ENCODE measurements at regions not wholly inside any gene's neighbourhood (a gene's known extent, or its start where the extent isn't known, plus 50 kb on each side); places are given as distances from the start of the nearest gene placed in this dataset.
A peak's percentile ranks its signal among the peaks of the same experiment; 100 is the strongest.

DNA sequence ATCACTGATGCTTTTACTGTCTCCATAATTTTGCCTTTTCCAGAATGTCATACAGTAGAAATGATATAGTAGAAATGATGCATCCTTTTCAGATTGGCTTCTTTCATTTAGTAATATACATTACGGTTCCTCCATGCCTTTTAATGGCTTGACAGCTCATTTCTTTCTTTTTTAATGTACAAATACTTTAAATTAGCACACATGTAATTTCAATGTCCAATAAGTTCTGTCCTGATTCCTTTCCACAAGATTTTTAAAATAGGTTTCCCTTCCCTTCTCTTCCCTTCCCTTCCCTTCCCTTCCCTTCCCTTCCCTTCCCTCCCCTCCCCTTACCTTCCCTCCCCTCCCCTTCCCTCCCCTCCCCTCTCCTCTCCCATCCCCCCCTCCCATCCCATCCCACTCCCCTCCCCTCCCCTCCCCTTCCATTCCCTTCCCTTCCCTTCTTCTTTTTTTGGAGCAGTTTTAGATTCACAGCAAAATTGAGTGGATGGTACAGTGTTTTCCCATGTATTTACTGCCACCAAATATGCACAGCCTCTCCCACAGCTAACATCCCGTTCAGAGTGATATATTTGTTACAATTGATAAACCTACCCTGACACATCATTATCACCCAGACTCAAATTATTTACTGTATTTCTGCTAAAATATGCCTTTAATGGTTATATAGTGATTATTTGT is 398.8 kb downstream of the RNF144B start:
- DNase-seq: no peak

- no peak for DNase-seq
These were observed 405.7 kb downstream of the RNF144B start for GRCh38 chr6:18792866-18793265.

DNA sequence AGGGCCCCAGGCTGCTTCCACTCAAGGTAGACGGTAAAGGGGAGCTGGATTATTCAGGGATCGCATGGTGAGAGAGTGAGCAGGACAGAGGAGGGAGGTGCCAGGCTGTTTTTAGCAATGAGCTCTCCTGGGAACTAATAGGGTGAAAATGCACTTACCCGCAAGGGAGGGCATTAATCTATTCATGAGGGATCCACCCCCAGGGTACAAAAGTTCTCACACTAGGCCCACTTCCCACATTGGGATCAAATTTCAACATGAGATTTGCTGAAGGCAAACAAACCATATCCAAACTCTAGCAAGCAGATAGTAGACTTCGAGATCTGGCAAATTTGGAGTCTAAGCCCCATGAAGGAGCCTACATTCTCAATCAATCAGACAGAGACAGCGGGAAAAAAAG is 408.6 kb downstream of the RNF144B start:
- no peak for DNase-seq

- no peak for DNase-seq
These were observed 433.6 kb downstream of the RNF144B start for GRCh38 chr6:18820725-18821124.

GRCh38 chr6:18823782-18824386 is 436.7 kb downstream of the RNF144B start:
- peak in 1 of 4 experiments; percentile 1 for DNase-seq

DNA sequence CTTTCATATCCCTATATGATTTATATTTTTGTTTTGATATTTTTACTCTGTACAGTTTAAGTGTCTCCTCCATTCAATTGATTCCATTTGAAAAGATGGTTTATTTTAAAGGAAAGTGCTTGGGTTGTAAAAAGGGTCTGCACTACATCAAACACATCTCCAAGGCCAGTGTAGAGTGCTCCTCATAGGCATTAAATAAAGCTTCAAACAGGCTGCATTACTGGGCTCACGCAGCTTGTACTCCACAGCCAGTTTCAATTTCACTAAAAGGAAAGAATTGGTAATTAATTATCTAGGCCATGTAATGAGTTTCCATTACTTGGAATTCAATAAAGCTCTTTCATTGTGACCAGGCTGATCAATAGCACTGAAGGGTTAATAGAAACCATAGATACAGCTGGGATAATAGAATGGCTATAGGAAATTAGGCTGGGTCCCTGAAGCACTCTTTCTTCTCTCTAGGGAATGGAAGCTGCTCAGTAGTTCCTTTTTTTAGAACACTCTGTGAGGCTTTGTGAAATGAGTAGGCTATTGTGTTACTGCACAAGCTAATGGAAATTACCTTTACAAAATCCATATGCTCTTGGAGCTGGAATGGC is 442.2 kb downstream of the RNF144B start:
- DNase-seq: no peak

DNA sequence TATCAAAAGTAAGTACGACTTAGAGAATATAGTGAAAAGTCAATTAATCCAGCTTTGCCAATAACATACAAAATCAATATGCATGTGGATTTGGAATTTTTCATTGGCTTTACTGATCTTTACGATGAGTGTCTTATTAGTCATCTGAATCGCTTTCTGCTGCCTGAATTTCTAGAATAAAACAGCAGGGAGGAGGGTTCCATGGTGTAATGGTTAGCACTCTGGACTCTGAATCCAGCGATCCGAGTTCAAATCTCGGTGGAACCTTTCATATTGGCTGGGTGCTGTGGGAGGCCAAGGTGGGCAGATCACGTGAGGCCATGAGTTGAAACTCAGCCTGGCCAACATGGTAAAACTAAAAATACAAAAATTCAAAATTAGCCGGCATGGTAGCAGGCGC is 448.8 kb downstream of the RNF144B start:
- DNase-seq: no peak

GRCh38 chr6:18837013-18837412 is 449.9 kb downstream of the RNF144B start:
- DNase-seq: no peak

DNA sequence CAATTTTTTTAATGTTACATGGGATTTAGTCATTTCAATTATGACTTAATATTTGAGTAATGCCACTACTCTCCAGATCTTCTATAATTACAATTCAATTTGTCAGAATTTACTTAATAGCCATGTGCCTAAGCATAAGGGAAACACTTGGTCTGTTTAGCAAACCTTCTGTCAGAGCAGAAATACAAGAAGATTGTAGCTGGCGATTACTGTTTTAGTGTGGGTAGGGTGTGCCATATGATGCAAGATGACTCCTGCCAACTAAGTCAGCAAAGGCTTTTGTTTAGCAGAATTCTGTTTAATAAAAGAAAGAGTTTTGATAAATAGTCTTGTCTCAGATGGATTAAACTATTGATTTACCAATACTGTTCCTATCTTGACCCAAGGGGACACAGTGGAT is 455.4 kb downstream of the RNF144B start:
- DNase-seq: no peak

GRCh38 chr6:18845896-18846295 is 458.7 kb downstream of the RNF144B start:
- no peak for DNase-seq

- DNase-seq: no peak
These were observed 459.2 kb downstream of the RNF144B start for GRCh38 chr6:18846327-18846726.

DNA sequence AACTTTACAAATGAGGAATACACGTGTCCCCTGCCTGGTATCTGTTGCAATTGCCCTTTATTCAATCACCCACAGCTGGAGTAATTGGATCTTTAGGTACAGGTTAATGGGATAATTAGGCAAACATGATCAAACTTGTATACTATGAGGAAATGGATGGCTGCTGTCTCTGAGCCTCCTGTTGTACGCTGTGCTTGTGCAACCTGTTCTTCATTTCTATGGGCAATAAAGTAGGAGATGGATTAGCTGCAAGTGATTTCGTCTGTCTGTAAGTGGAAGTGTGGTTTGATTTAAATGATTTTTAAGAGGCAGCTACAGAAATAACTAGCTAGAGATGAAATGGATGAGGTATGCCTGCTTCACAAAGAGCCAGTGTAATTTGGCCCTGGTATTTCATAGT is 474.1 kb downstream of the RNF144B start:
- DNase-seq: no peak

DNA sequence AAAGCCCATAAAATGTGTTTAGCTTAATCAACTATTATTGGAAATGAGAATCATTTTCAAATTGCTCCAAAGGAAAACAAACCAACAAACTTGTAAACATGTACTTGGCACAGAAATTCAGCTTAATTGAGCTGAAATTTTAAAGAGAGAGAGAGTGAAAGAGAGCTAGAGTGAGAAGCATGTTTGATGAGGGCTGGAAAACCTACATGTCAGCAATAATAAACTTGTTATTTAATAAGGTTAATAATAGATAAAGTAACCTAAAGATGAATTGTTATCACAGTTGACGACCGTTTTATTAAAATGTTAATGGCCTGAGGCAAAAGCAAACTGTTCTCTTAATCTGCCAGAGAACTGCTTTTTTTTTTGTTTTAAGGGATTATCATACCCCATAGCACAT is 496.1 kb downstream of the RNF144B start:
- no peak for DNase-seq

DNA sequence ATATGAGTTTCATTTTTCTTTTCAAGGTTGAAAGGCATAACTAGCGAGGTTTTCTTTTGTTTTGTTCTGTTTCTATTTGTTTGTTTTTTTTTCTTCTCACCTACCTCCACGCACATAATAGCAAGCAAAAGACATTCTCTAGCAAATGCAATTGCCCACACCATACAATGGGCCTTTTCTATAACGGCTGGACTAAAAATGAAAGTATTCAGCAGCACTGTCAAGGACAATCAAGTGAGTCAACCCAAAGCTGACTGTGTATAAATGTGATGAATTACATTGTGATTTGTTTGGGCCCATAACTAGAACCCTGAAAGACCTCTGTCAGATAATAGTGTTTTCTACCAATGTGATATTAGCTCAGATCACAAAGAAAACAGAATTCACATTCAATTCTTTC is 496.7 kb downstream of the RNF144B start:
- no peak for DNase-seq

DNA sequence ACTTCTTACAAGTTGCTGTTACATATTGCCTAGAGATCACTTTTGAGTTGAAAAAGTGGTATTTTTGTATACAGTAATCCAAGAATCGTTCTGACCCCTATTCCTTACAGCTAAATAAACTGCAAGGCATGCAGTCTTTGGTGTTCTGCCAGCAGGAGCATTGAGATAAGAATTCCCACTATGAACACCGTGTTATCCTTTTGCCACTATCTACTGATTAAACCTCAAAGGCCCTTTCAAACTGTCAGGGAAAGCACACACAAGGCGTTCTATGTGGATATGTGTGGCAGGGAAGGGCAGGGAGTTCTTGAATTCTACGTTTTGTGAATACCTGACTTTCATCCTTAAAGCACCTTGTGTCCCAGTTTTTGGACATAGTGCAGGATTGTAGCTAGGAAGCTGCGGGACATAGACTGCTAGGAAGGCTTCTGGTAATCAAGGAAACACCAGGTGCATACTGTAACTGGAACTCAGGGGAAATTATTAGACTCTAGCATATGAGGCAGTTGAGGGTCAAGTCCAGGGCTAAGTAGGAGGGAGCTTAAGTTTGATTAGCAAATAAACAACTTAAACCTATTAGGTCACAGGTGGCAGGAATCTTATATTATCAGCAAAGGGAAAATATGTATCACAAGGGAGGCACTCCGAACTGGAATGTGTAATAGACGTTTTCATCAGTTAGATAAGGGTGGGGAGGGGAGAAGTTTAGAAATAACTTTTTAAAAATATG is 506.6 kb downstream of the RNF144B start:
- DNase-seq: no peak

DNA sequence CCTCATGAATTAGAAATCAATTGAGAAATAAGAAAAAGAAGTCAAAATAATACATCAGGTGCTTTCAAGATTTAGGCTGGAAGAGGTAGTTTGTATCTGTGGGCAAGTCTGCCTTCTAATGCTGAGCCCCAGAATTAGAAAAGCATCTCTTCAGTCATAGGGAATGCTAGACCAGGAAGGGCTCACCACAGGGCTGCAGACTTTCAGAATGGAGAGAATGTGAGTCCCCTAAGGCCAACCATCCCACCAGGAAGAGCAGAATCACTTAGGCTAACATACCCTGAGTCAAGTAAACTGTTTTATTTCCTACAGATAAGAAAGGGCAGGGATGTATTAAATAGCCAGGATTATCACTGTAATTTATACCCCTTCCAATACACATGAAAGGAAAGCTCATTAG is 510.2 kb downstream of the RNF144B start:
- no peak for DNase-seq

DNA sequence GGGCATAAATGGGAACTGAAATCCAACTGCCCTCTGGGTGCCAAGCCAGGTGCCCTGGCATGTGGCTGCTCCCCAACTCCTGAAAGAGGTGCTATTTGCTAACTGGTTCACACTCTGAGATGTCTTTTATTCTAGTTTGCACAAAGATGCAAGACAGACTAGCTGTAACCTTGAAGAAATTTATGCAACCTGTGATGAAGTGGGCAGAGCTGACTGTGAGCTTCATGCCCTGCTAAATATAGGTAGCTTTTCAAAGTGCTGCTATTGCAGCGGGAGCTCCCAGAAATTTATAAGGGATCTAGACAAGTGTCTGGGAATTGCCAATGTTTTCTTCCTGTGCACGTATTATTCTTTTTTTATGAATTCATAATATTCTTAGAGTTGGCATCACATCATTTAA is 517.5 kb downstream of the RNF144B start:
- no peak for DNase-seq

DNA sequence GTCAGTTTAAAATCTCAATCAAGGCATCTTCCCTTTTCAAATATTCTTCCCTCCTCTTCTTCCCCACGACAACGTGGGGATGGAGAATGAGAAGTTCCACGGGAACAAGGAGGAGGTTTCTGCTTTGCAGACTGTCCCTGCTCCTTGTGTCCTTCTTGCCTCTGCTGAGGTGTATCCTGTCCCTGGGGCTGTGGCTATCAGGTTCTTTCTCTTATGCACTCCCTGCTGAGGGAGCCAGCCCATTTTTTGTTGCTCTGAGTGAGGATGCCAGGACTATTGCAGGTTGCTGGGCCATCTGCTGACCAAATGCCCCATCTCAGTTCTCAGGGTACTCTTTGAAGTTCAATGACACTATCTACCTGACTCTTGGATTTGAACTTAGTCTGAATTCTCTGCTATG is 533.6 kb downstream of the RNF144B start:
- no peak for DNase-seq

GRCh38 chr6:18931086-18931485 is 543.9 kb downstream of the RNF144B start:
- no peak for DNase-seq

GRCh38 chr6:18958146-18958545 is 571.0 kb downstream of the RNF144B start:
- DNase-seq: no peak

- DNase-seq: no peak
These were observed 574.4 kb downstream of the RNF144B start for GRCh38 chr6:18961566-18961965.

GRCh38 chr6:18962361-18962905 is 575.3 kb downstream of the RNF144B start:
- no peak for DNase-seq

DNA sequence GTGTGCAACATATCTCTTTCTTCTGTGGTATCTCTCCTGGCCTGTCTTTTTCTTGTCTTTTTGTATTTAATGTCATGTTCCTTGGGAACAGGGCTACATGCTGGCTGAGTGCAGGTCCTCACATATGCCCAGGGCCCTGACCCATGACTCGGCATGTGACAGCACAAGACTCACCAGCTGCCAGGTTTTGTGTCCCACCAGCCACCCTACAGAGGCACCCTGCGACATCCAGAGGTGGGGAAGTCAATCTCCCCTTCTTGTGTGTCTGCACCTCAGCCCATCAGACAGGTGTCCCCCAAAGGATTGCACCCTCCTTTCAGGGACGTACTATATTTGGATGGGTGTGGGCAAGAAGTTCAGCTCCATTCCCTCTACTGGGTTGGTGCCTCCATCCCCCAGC is 576.3 kb downstream of the RNF144B start:
- DNase-seq: no peak

- DNase-seq: no peak
These were observed 586.1 kb downstream of the RNF144B start for GRCh38 chr6:18973251-18973650.

Data from activated naive CD4-positive, alpha-beta T cell (primary cell).